PC-3 (cell line): ENCODE measurements at regions not wholly inside any gene's neighbourhood (a gene's known extent, or its start where the extent isn't known, plus 50 kb on each side); places are given as distances from the start of the nearest gene placed in this dataset.
"Not testable (repeated sequence)": the region's sequence is repeated elsewhere in the genome, so short reads cannot be mapped to it uniquely, and the experiment has no call there.

ENCODE experiments used
- ATAC-seq: fragments of 200-7000 bp; cut with Tn5 transposase; 2 replicates; pipeline ENCODE4 v1.9.1; 2020; ENCODE audit warnings: mild to moderate bottlenecking, moderate library complexity
- BruUV-seq: library from RNA; stranded (reverse); fragments of 400-500 nt; replicated peaks from 2 replicates; lab custom pipeline; 2021; lab: Mats Ljungman, UMichigan
- CTCF ChIA-PET: fragments of 300-600 bp; sonication (Branson Sonifier 250); formaldehyde crosslinking; loops from one replicate; lab custom pipeline; 2022; ENCODE audit warnings: antibody characterized with exemption; lab: Charles Lee
- POLR2A ChIA-PET: fragments of 300-600 bp; sonication (Branson Sonifier 250); formaldehyde crosslinking; loops from one replicate; lab custom pipeline; 2022; ENCODE audit warnings: antibody characterized with exemption; ENCODE audit not compliant: unreplicated experiment; lab: Charles Lee
- DNase-seq: peaks from one replicate; pipeline ENCODE4 v3.0.0-alpha.2; 2015
- H2AFZ ChIP-seq: fragments of 300-600 bp; sonication (generic); 2 replicates; pipeline ENCODE4 v1.6.0; 2016; ENCODE audit warnings: antibody characterized with exemption, low read length
- H3F3A ChIP-seq: fragments of 300-600 bp; sonication (generic); one replicate; pipeline ENCODE4 v1.6.0; 2017; ENCODE audit warnings: antibody characterized with exemption, low read length, control low read depth, mild to moderate bottlenecking; ENCODE audit not compliant: unreplicated experiment
- H3K27ac ChIP-seq: fragments of 300-600 bp; sonication (generic); 2 replicates; pipeline ENCODE4 v1.5.1; 2016; ENCODE audit warnings: mild to moderate bottlenecking, low read length
- H3K27me3 ChIP-seq: fragments of 300-600 bp; sonication (generic); 2 replicates; pipeline ENCODE4 v1.6.1; 2016; ENCODE audit warnings: low read length, mixed read lengths
- H3K36me3 ChIP-seq: fragments of 300-600 bp; sonication (generic); 2 replicates; pipeline ENCODE4 v1.6.1; 2016; ENCODE audit warnings: low read depth, mixed run types, low read length, mixed read lengths
- H3K4me1 ChIP-seq: fragments of 300-600 bp; sonication (generic); 2 replicates; pipeline ENCODE4 v1.5.1; 2016; ENCODE audit warnings: low read length; ENCODE audit not compliant: insufficient read depth
- H3K4me2 ChIP-seq: fragments of 300-600 bp; sonication (generic); 2 replicates; pipeline ENCODE4 v1.6.0; 2016; ENCODE audit warnings: low read length
- H3K4me3 ChIP-seq: fragments of 300-600 bp; sonication (generic); 2 replicates; pipeline ENCODE4 v1.5.1; 2016; ENCODE audit warnings: mild to moderate bottlenecking, low read length, mixed read lengths
- H3K79me2 ChIP-seq: fragments of 300-600 bp; sonication (generic); 2 replicates; pipeline ENCODE4 v1.6.1; 2017; ENCODE audit warnings: low read length, mixed read lengths
- H3K9ac ChIP-seq: fragments of 300-600 bp; sonication (generic); 2 replicates; pipeline ENCODE4 v1.6.0; 2016; ENCODE audit warnings: mild to moderate bottlenecking, low read length
- H3K9me2 ChIP-seq: fragments of 300-600 bp; sonication (generic); replicated peaks from 2 replicates; pipeline ENCODE4 v1.6.1; 2016; ENCODE audit warnings: mixed run types, low read length, mixed read lengths
- H3K9me3 ChIP-seq: fragments of 300-600 bp; sonication (generic); 2 replicates; pipeline ENCODE4 v1.6.1; 2016; ENCODE audit warnings: low read length, mixed read lengths
- H4K20me1 ChIP-seq: fragments of 300-600 bp; sonication (generic); 2 replicates; pipeline ENCODE4 v1.6.1; 2016; ENCODE audit warnings: low read length, mixed read lengths
- CTCF ChIP-seq: fragments of 300-600 bp; sonication (generic); conservative IDR thresholded peaks from 2 replicates; pipeline ENCODE4 v1.5.1; 2017; ENCODE audit warnings: antibody characterized with exemption, low read depth, mild to moderate bottlenecking, low read length
- EZH2 ChIP-seq: fragments of 300-600 bp; sonication (generic); IDR thresholded peaks from one replicate; pipeline ENCODE4 v1.6.1; 2017; ENCODE audit warnings: antibody characterized with exemption, mild to moderate bottlenecking, low read length; ENCODE audit not compliant: unreplicated experiment
- EZH2phosphoT487 ChIP-seq: fragments of 300-600 bp; sonication (generic); IDR thresholded peaks from 2 replicates; pipeline ENCODE4 v1.6.1; 2018; ENCODE audit warnings: mild to moderate bottlenecking, antibody characterized with exemption, low read length, borderline replicate concordance
- intact Hi-C: fragments of 100-400 bp; cut with micrococcal nuclease; formaldehyde crosslinking; loops from 2 replicates; pipeline ENCODE4 v1.9.0; 2023

GRCh38 chr19:14279270-14279669 is 73.3 kb upstream of the ADGRL1 start:
- CTCF ChIA-PET, DNase-seq, H3K4me3 ChIP-seq, H2AFZ ChIP-seq, H3K9ac ChIP-seq, H3F3A ChIP-seq, H3K9me2 ChIP-seq, H3K27ac ChIP-seq, ATAC-seq, H3K79me2 ChIP-seq, H3K4me2 ChIP-seq, H3K9me3 ChIP-seq, intact Hi-C loops, H3K4me1 ChIP-seq, POLR2A ChIA-PET, H3K27me3 ChIP-seq, BruUV-seq, H3K36me3 ChIP-seq, H4K20me1 ChIP-seq: not testable (repeated sequence)

DNA sequence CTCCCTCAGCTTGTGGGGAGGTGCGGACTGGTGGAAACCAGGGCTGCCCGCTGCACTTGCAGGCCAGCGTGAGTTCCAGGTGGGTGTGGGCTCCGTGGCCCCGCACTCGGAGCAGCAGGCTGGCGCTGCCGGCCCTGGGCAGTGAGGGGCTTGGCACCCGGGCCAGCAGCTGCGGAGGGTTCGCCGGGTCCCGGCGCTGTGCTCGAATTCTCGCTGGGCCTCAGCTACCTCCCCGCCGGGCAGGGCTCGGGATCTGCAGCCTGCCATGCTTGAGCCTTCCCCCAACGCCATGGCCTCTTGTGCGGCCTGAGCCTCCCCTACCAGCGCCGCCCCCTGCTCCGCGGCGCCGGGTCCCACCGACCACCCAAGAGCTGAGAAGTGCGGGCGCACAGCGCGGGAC is 71.6 kb upstream of the ADGRL1 start:
- no peaks in the 10 kb centered on the region for H4K20me1 ChIP-seq
- TF ChIP-seq CTCF (no peak), EZH2 (no peak), EZH2phosphoT487 (no peak)
- H3K9me3 ChIP-seq = no peaks in the 10 kb centered on the region
- no peak for DNase-seq
- CTCF ChIA-PET = no interaction called here
- no peak overlapping the region for H3K4me3 ChIP-seq
- intact Hi-C loops = no loop called here
- no peak overlapping the region for H3K4me2 ChIP-seq
- no peaks in the 10 kb centered on the region for H3K36me3 ChIP-seq
- ATAC-seq = no peak
- no peak overlapping the region for H2AFZ ChIP-seq
- H3K27ac ChIP-seq = no peak overlapping the region
- H3K27me3 ChIP-seq = no peaks in the 10 kb centered on the region
- no peaks in the 10 kb centered on the region for H3K9me2 ChIP-seq
- H3K79me2 ChIP-seq = no peaks in the 10 kb centered on the region
- BruUV-seq = no TSS peak
- H3K9ac ChIP-seq = no peak overlapping the region
- POLR2A ChIA-PET = no interaction called here
- H3K4me1 ChIP-seq = no peaks in the 10 kb centered on the region
- H3F3A ChIP-seq = no peaks in the 10 kb centered on the region

GRCh38 chr19:14275823-14276222 is 69.9 kb upstream of the ADGRL1 start:
- POLR2A ChIA-PET, CTCF ChIA-PET, H3K27me3 ChIP-seq: not testable (repeated sequence)

GRCh38 chr19:14272623-14273022 is 66.7 kb upstream of the ADGRL1 start:
- DNase-seq (no peak), ATAC-seq (no peak)
- TF ChIP-seq EZH2 (no peak), CTCF (no peak), EZH2phosphoT487 (no peak)
- H3K4me1 ChIP-seq = no peaks in the 10 kb centered on the region
- BruUV-seq = no TSS peak
- no peaks in the 10 kb centered on the region for H3F3A ChIP-seq
- no peak overlapping the region for H3K4me3 ChIP-seq
- no peak overlapping the region for H2AFZ ChIP-seq
- H3K4me2 ChIP-seq = no peak overlapping the region
- intact Hi-C loops = no loop called here
- H4K20me1 ChIP-seq = no peaks in the 10 kb centered on the region
- H3K27me3 ChIP-seq = no peaks in the 10 kb centered on the region
- ChIA-PET CTCF (no interaction called here), POLR2A (no interaction called here)
- H3K9me2 ChIP-seq = no peaks in the 10 kb centered on the region
- H3K27ac ChIP-seq = no peak overlapping the region
- H3K9me3 ChIP-seq = no peaks in the 10 kb centered on the region
- H3K79me2 ChIP-seq = no peaks in the 10 kb centered on the region
- no peaks in the 10 kb centered on the region for H3K36me3 ChIP-seq
- no peak overlapping the region for H3K9ac ChIP-seq

More at GRCh38 chr19:14275823-14276222, 69.9 kb upstream of the ADGRL1 start:
- H3K4me2 ChIP-seq, H3K9ac ChIP-seq, ATAC-seq, BruUV-seq, H3K79me2 ChIP-seq, DNase-seq, H4K20me1 ChIP-seq, H2AFZ ChIP-seq, H3K4me3 ChIP-seq, H3K36me3 ChIP-seq, H3K27ac ChIP-seq, H3F3A ChIP-seq, H3K4me1 ChIP-seq, intact Hi-C loops, H3K9me2 ChIP-seq, H3K9me3 ChIP-seq: not testable (repeated sequence)
